IMR-90 (cell line): ENCODE measurements at regions not wholly inside any gene's neighbourhood (a gene's known extent, or its start where the extent isn't known, plus 50 kb on each side); places are given as distances from the start of the nearest gene placed in this dataset.

Experiments used
- ATAC-seq: fragments of 200-7000 bp; cut with Tn5 transposase; 2 replicates; pipeline ENCODE4 v1.9.1; 2020; ENCODE audit warnings: low read depth, mild to moderate bottlenecking, moderate library complexity
- BruUV-seq: library from RNA; stranded (reverse); fragments of 400-500 nt; replicated peaks from 2 replicates; lab custom pipeline; 2021; lab: Mats Ljungman, UMichigan
- CTCF ChIA-PET: fragments of 300-600 bp; formaldehyde crosslinking; extraction: SDS; loops from one replicate; lab custom pipeline; 2021; ENCODE audit warnings: antibody characterized with exemption; lab: Yijun Ruan, JAX
- POLR2A ChIA-PET: fragments of 300-600 bp; sonication (Branson Sonifier 250); formaldehyde crosslinking; loops from one replicate; lab custom pipeline; 2022; ENCODE audit warnings: antibody characterized with exemption; ENCODE audit not compliant: unreplicated experiment; lab: Charles Lee
- DNase-seq: peaks from one replicate; pipeline ENCODE4 v3.0.0; 2013
- H2AFZ ChIP-seq: replicated peaks from 2 replicates; pipeline ENCODE3; 2013; ENCODE audit warnings: low read length, mild to moderate bottlenecking; ENCODE audit not compliant: poor library complexity
- H2AK5ac ChIP-seq: 2 replicates; pipeline ENCODE4 v1.6.1; 2013; ENCODE audit warnings: low read depth, low read length, inconsistent platforms
- H2AK9ac ChIP-seq: replicated peaks from 2 replicates; pipeline ENCODE3; 2013; ENCODE audit warnings: mild to moderate bottlenecking, low read depth, low read length, moderate library complexity; ENCODE audit not compliant: poor library complexity
- H2BK120ac ChIP-seq: 2 replicates; pipeline ENCODE4 v1.6.1; 2013; ENCODE audit warnings: low read depth, low read length, inconsistent platforms
- H2BK15ac ChIP-seq: 3 replicates; pipeline ENCODE4 v1.6.1; 2013; ENCODE audit warnings: low read depth, low read length, inconsistent platforms
- H2BK20ac ChIP-seq: 2 replicates; pipeline ENCODE4 v1.6.1; 2013; ENCODE audit warnings: low read depth, mild to moderate bottlenecking, inconsistent platforms, low read length, moderate library complexity
- H2BK5ac ChIP-seq: 2 replicates; pipeline ENCODE4 v1.6.1; 2013; ENCODE audit warnings: mild to moderate bottlenecking, low read depth, low read length, inconsistent platforms; ENCODE audit not compliant: poor library complexity, severe bottlenecking
- H3K14ac ChIP-seq: replicated peaks from 2 replicates; pipeline ENCODE4 v1.6.1; 2013; ENCODE audit warnings: low read depth, low read length, inconsistent platforms
- H3K18ac ChIP-seq: 2 replicates; pipeline ENCODE4 v1.6.1; 2013; ENCODE audit warnings: low read depth, low read length, control low read depth
- H3K23ac ChIP-seq: 2 replicates; pipeline ENCODE4 v1.6.1; 2013; ENCODE audit warnings: low read depth, low read length, inconsistent platforms
- H3K27ac ChIP-seq: 2 replicates; pipeline ENCODE4 v1.5.1; 2013; ENCODE audit warnings: mild to moderate bottlenecking, control low read depth, low read length; ENCODE audit not compliant: insufficient read depth
- H3K27me3 ChIP-seq: 2 replicates; pipeline ENCODE4 v1.6.1; 2013; ENCODE audit warnings: low read length; ENCODE audit not compliant: control insufficient read depth, insufficient read depth
- H3K36me3 ChIP-seq: 2 replicates; pipeline ENCODE4 v1.6.1; 2013; ENCODE audit warnings: low read length, mixed read lengths; ENCODE audit not compliant: control insufficient read depth, insufficient read depth
- H3K4ac ChIP-seq: 2 replicates; pipeline ENCODE4 v1.6.1; 2013; ENCODE audit warnings: low read depth, low read length, inconsistent platforms
- H3K4me1 ChIP-seq: 2 replicates; pipeline ENCODE4 v1.6.1; 2013; ENCODE audit warnings: low read length, mixed read lengths; ENCODE audit not compliant: control insufficient read depth, insufficient read depth
- H3K4me2 ChIP-seq: 2 replicates; pipeline ENCODE4 v1.6.1; 2013; ENCODE audit warnings: low read depth, mild to moderate bottlenecking, control low read depth, low read length, moderate library complexity
- H3K4me3 ChIP-seq: 2 replicates; pipeline ENCODE4 v1.5.1; 2013; ENCODE audit warnings: low read depth, mild to moderate bottlenecking, control low read depth, low read length, moderate library complexity; ENCODE audit not compliant: insufficient read depth
- H3K56ac ChIP-seq: 2 replicates; pipeline ENCODE4 v1.6.1; 2013; ENCODE audit warnings: low read length, inconsistent platforms; ENCODE audit not compliant: insufficient read depth; ENCODE audit errors: extremely low read depth
- H3K79me1 ChIP-seq, 2 experiments: 2 replicates each; pipeline ENCODE4 v1.6.1; 2013; ENCODE audit warnings: low read length in 2 of 2, inconsistent platforms in 1 of 2, low read depth in 1 of 2
- H3K9ac ChIP-seq: 2 replicates; pipeline ENCODE4 v1.6.1; 2013; ENCODE audit warnings: low read depth, low read length, control low read depth
- H3K9me1 ChIP-seq: 2 replicates; pipeline ENCODE4 v1.6.1; 2013; ENCODE audit warnings: low read length, inconsistent platforms; ENCODE audit not compliant: insufficient read depth
- H3K9me3 ChIP-seq: 2 replicates; pipeline ENCODE4 v1.6.1; 2013; ENCODE audit warnings: low read length; ENCODE audit not compliant: control insufficient read depth, insufficient read depth
- H4K20me1 ChIP-seq: 2 replicates; pipeline ENCODE4 v1.6.1; 2013; ENCODE audit warnings: low read length, inconsistent platforms; ENCODE audit not compliant: insufficient read depth
- H4K5ac ChIP-seq: 2 replicates; pipeline ENCODE4 v1.6.1; 2013; ENCODE audit warnings: mild to moderate bottlenecking, low read depth, low read length, control low read depth
- H4K8ac ChIP-seq, 2 experiments: 2 replicates each; pipeline ENCODE4 v1.6.1; 2013; ENCODE audit warnings: low read depth in 2 of 2, low read length in 2 of 2, control low read depth in 1 of 2, inconsistent platforms in 1 of 2
- H4K91ac ChIP-seq: 2 replicates; pipeline ENCODE4 v1.6.1; 2013; ENCODE audit warnings: low read depth, low read length, inconsistent platforms; ENCODE audit not compliant: insufficient read depth
- MAZ ChIP-seq: IDR thresholded peaks from 2 replicates; pipeline ENCODE4 v1.6.1; 2012; ENCODE audit warnings: low read depth, mild to moderate bottlenecking, low read length, improper control_type of control experiment, moderate library complexity, borderline replicate concordance
- RFX5 ChIP-seq: IDR thresholded peaks from 2 replicates; pipeline ENCODE4 v1.8.0; 2012; ENCODE audit warnings: low read depth, mild to moderate bottlenecking, low read length, moderate library complexity
- dilution Hi-C: fragments of 300-500 bp; cut with HindIII; formaldehyde crosslinking; loops from one replicate; pipeline ENCODE4 v1.14.3; 2018; ENCODE audit warnings: low sequenced_read_pairs; ENCODE audit not compliant: unreplicated experiment
- in situ Hi-C: fragments of 300-500 bp; cut with MboI; formaldehyde crosslinking; loops from 3 replicates; pipeline ENCODE4 v1.14.3; 2019; ENCODE audit warnings: low sequenced_read_pairs, inconsistent platforms, mixed read lengths
- intact Hi-C: fragments of 100-400 bp; cut with micrococcal nuclease; formaldehyde crosslinking; loops from 2 replicates; pipeline ENCODE4 v1.10.0; 2022

DNA sequence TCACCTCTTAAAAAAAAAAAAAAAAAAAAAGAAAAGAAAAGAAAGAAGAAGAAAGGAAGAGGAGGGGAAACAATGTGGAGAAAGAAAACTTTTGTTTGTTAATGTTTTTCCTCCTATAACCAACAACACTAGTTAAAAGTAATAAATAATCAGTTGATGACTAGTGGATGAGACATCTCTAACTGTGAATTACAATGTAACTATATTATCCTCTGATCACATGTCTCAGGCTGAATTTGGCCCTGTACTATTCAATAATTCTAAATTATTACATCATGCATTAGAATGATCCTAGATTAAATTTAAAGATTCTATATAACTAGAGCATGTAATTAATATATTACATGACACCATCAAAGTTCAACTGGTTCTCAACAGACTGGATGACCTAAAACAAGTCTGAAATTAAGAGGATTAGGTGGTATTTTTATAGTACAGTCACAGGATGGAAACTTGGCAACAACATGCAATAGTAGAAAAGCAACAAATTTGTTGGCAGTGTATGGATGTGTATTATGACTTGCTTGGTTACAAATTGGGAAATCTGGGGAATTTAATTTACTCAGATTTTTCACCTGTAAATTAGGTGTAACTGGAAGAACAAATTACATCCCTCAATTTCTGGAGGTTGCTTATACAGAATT is 269.3 kb upstream of the SETBP1 start:
- Histone ChIP-seq H2BK5ac (no peak overlapping the region), H3K27ac (no peak overlapping the region), H3K18ac (no peak overlapping the region), H3K79me1 (no peaks in the 10 kb centered on the region), H3K9ac (no peak overlapping the region), H2AK9ac (no peak overlapping the region), H3K27me3 (no peaks in the 10 kb centered on the region), H2BK20ac (no peak overlapping the region), H3K9me1 (no peaks in the 10 kb centered on the region), H4K8ac (no peak overlapping the region), H3K4me1 (no peaks in the 10 kb centered on the region), H2BK15ac (no peak overlapping the region), H4K20me1 (no peaks in the 10 kb centered on the region), H3K14ac (no peak overlapping the region), H3K4me2 (no peak overlapping the region), H3K56ac (no peak overlapping the region), H3K4me3 (no peak overlapping the region), H2AK5ac (no peak overlapping the region), H3K36me3 (no peaks in the 10 kb centered on the region), H2BK120ac (no peak overlapping the region), H4K91ac (no peak overlapping the region), H3K9me3 (no peaks in the 10 kb centered on the region), H4K5ac (no peak overlapping the region), H3K4ac (no peak overlapping the region), H3K23ac (no peak overlapping the region), H2AFZ (no peak overlapping the region)
- no TSS peak for BruUV-seq
- intact Hi-C loops (no loop called here), in situ Hi-C loops (no loop called here), dilution Hi-C loops (no loop called here)
- no peak for TF ChIP-seq RFX5
- no peak for TF ChIP-seq MAZ
- ATAC-seq, result no peak
- POLR2A ChIA-PET, result interaction anchor here (0.6 kb wide), 1 partner anchor 237 kb away, joined by 4 read pairs; no protein-coding TSS in a partner anchor
- CTCF ChIA-PET, result no interaction called here
- DNase-seq, result no peak
